GM12878 (cell line): ENCODE measurements at regions not wholly inside any gene's neighbourhood (a gene's known extent, or its start where the extent isn't known, plus 50 kb on each side); places are given as distances from the start of the nearest gene placed in this dataset.

Experiments
- ATAC-seq: fragments of 200-7000 bp; cut with Tn5 transposase; 3 replicates; pipeline ENCODE4 v1.9.1; 2020; ENCODE audit warnings: mild to moderate bottlenecking, moderate library complexity
- BruUV-seq: library from RNA; stranded (reverse); fragments of 400-500 nt; replicated peaks from 2 replicates; lab custom pipeline; 2021; lab: Mats Ljungman, UMichigan
- CTCF ChIA-PET: fragments of 300-600 bp; sonication (Branson Sonifier 250); formaldehyde crosslinking; extraction: SDS; loops from one replicate; lab custom pipeline; 2021; ENCODE audit warnings: inconsistent platforms; lab: Yijun Ruan, JAX
- POLR2A ChIA-PET: fragments of 350-600 bp; formaldehyde crosslinking; extraction: SDS; loops from one replicate; lab custom pipeline; 2021; ENCODE audit warnings: inconsistent platforms; lab: Charles Lee
- RAD21 ChIA-PET: fragments of 300-600 bp; sonication (Branson Sonifier 250); formaldehyde crosslinking; loops from one replicate; lab custom pipeline; 2023; ENCODE audit warnings: antibody characterized with exemption; ENCODE audit not compliant: unreplicated experiment; lab: Charles Lee
- SMC1A ChIA-PET: fragments of 300-600 bp; sonication (Branson Sonifier 250); formaldehyde crosslinking; loops from one replicate; lab custom pipeline; 2023; ENCODE audit not compliant: unreplicated experiment, uncharacterized antibody; lab: Charles Lee
- DNase-seq: peaks from one replicate; pipeline ENCODE4 v3.0.0-alpha.2; 2011; ENCODE audit warnings: low read depth, low spot score
- FAIRE-seq: peaks from 3 replicates; lab custom pipeline; 2011; peaks lifted over from hg19 to GRCh38; lab: Jason Lieb, UNC
- H2AFZ ChIP-seq: 2 replicates; pipeline ENCODE4 v1.6.0; 2011; ENCODE audit warnings: low read depth, low read length, control low read depth; ENCODE audit not compliant: control insufficient read depth
- H3K27ac ChIP-seq: 2 replicates; pipeline ENCODE4 v1.5.1; 2011; ENCODE audit warnings: control low read depth; ENCODE audit not compliant: control insufficient read depth, insufficient read depth
- H3K27me3 ChIP-seq, 2 experiments: replicated peaks in 1 of 2; 2 replicates each; pipeline versions ENCODE4 v1.6.0 to v1.6.1; 2011; ENCODE audit warnings: low read length in 1 of 2; ENCODE audit not compliant: control insufficient read depth in 2 of 2, insufficient read depth in 2 of 2
- H3K36me3 ChIP-seq, 2 experiments: 2 replicates each; pipeline ENCODE4 v1.5.1; 2011; ENCODE audit warnings: low read length in 1 of 2; ENCODE audit not compliant: control insufficient read depth in 2 of 2, insufficient read depth in 2 of 2
- H3K4me1 ChIP-seq: 2 replicates; pipeline ENCODE4 v1.6.1; 2011; ENCODE audit warnings: mild to moderate bottlenecking, low read length, moderate library complexity, mixed read lengths; ENCODE audit not compliant: control insufficient read depth, insufficient read depth
- H3K4me2 ChIP-seq: 2 replicates; pipeline ENCODE4 v1.6.0; 2011; ENCODE audit warnings: control low read depth; ENCODE audit not compliant: control insufficient read depth, insufficient read depth
- H3K4me3 ChIP-seq: fragments of 200-600 bp; sonication (generic); 2 replicates; pipeline ENCODE4 v1.5.1; 2016
- H3K79me2 ChIP-seq: 2 replicates; pipeline ENCODE4 v1.6.0; 2011; ENCODE audit warnings: low read length; ENCODE audit not compliant: control insufficient read depth, insufficient read depth
- H3K9ac ChIP-seq: 2 replicates; pipeline ENCODE4 v1.8.0; 2011; ENCODE audit warnings: low read length, control low read depth, mixed read lengths; ENCODE audit not compliant: control insufficient read depth, insufficient read depth
- H3K9me3 ChIP-seq: replicated peaks from 3 replicates; pipeline ENCODE4 v1.5.1; 2011; ENCODE audit warnings: mild to moderate bottlenecking, low read length; ENCODE audit not compliant: control insufficient read depth, insufficient read depth
- H4K20me1 ChIP-seq: 2 replicates; pipeline ENCODE4 v1.6.0; 2011; ENCODE audit not compliant: control insufficient read depth, insufficient read depth
- BACH1 ChIP-seq: fragments of 450-650 bp; IDR thresholded peaks from 2 replicates; pipeline ENCODE4 v1.6.1; 2017; ENCODE audit warnings: mild to moderate bottlenecking, borderline replicate concordance
- HDAC2 ChIP-seq: fragments of 200-600 bp; sonication (generic); IDR thresholded peaks from 2 replicates; pipeline ENCODE4 v1.6.1; 2017
- MTA3 ChIP-seq: IDR thresholded peaks from 2 replicates; pipeline ENCODE4 v1.6.1; 2012; ENCODE audit warnings: low read length, inconsistent platforms, borderline replicate concordance
- PKNOX1 ChIP-seq: fragments of 450-650 bp; IDR thresholded peaks from 2 replicates; pipeline ENCODE4 v1.6.1; 2016; ENCODE audit warnings: mild to moderate bottlenecking
- POLR2AphosphoS2 ChIP-seq: IDR thresholded peaks from 2 replicates; pipeline ENCODE4 v1.6.1; 2011; ENCODE audit warnings: low read depth, mild to moderate bottlenecking, low read length, improper control_type of control experiment, moderate library complexity
- POLR2AphosphoS5 ChIP-seq: IDR thresholded peaks from 2 replicates; pipeline ENCODE4 v1.6.1; 2011; ENCODE audit warnings: mild to moderate bottlenecking, low read length, inconsistent platforms
- REST ChIP-seq: IDR thresholded peaks from 2 replicates; pipeline ENCODE4 v1.6.1; 2012; ENCODE audit warnings: mild to moderate bottlenecking, low read depth, low read length
- SMAD1 ChIP-seq: fragments of 450-650 bp; IDR thresholded peaks from 2 replicates; pipeline ENCODE4 v1.6.1; 2018; ENCODE audit warnings: mild to moderate bottlenecking, low read depth; ENCODE audit not compliant: partially characterized antibody
- TCF7 ChIP-seq: IDR thresholded peaks from 2 replicates; pipeline ENCODE4 v1.6.1; 2014; ENCODE audit warnings: antibody characterized with exemption, borderline replicate concordance
- USF2 ChIP-seq: IDR thresholded peaks from 2 replicates; pipeline ENCODE4 v1.6.1; 2011; ENCODE audit warnings: low read depth, low read length, improper control_type of control experiment, borderline replicate concordance
- WGBS: methylation state at CpG from one replicate; pipeline ENCODE4 v1.1.6; 2016; ENCODE audit warnings: low lambda C conversion rate; ENCODE audit not compliant: insufficient replicate concordance, insufficient coverage; ENCODE audit errors: missing lambda C conversion rate; 5-methylcytosine and 5-hydroxymethylcytosine counted together
- in situ Hi-C: fragments of 300-500 bp; cut with MboI; formaldehyde crosslinking; loops from 9 replicates; pipeline ENCODE4 v1.14.3; 2018; ENCODE audit warnings: mixed read lengths
- intact Hi-C: fragments of 100-400 bp; cut with micrococcal nuclease; formaldehyde crosslinking; loops from one replicate; pipeline ENCODE4 v1.14.2; 2022; ENCODE audit not compliant: unreplicated experiment

- TF ChIP-seq USF2: no peak
Observed at GRCh38 chr7:16033233-16033632, 346.8 kb upstream of the MEOX2 start (continued).

DNA sequence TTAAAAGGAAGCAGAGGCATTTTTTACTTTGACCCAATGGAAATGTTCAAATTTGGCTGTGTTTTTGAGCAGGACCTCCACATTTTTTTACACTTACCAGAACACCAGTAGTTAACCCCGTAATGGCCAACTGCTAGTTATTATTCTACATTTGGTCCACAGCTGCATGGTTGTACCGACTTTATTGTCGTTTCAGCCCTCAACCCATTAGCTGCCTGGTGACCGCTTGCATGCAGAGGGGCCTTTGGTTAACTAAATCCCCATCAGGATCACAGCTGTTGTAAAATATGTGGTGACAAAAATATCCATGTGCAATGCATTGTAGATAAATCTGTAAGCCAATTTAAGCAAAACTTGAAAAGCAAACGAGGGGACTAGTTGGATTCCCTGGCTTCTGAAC is 342.2 kb upstream of the MEOX2 start:
- H2AFZ ChIP-seq: no peak overlapping the region
- no peak overlapping the region for H3K9ac ChIP-seq
- no TSS peak for BruUV-seq
- no peak for TF ChIP-seq TCF7
- no peak for TF ChIP-seq REST
- no peak for TF ChIP-seq SMAD1
- TF ChIP-seq HDAC2: no peak
- TF ChIP-seq PKNOX1: no peak
- TF ChIP-seq POLR2AphosphoS5: no peak
- TF ChIP-seq MTA3: no peak
- no peak for TF ChIP-seq POLR2AphosphoS2
- TF ChIP-seq BACH1: no peak
- TF ChIP-seq, all 136 proteins: peak for 0
- H3K4me2 ChIP-seq: no peak overlapping the region
- in situ Hi-C loops (no loop called here), intact Hi-C loops (no loop called here)
- no peaks in the 10 kb centered on the region for H3K4me1 ChIP-seq
- H3K36me3 ChIP-seq: no peaks in the 10 kb centered on the region
- H3K27ac ChIP-seq: no peak overlapping the region
- 29% methylated on average over 5 of the region's 5 CpGs for WGBS
- no peak for ATAC-seq
- no peaks in the 10 kb centered on the region for H3K9me3 ChIP-seq
- no peaks in the 10 kb centered on the region for H3K27me3 ChIP-seq
- DNase-seq: no peak
- RAD21 ChIA-PET: no interaction called here
- SMC1A ChIA-PET: no interaction called here
- POLR2A ChIA-PET: no interaction called here
- H4K20me1 ChIP-seq: no peaks in the 10 kb centered on the region
- no peaks in the 10 kb centered on the region for H3K79me2 ChIP-seq
- H3K4me3 ChIP-seq: no peak overlapping the region
- CTCF ChIA-PET: no interaction called here
- FAIRE-seq: no peak
